GM21390 (cell line): ENCODE measurements at regions not wholly inside any gene's neighbourhood (a gene's known extent, or its start where the extent isn't known, plus 50 kb on each side); places are given as distances from the start of the nearest gene placed in this dataset.
A peak's percentile ranks its signal among the peaks of the same experiment; 100 is the strongest.
"Not testable (repeated sequence)": the region's sequence is repeated elsewhere in the genome, so short reads cannot be mapped to it uniquely, and the experiment has no call there.

Source experiments
- ATAC-seq: cut with Tn5 transposase; IDR thresholded peaks from one replicate; pipeline ENCODE4 v1.9.1; 2021; ENCODE audit not compliant: unreplicated experiment

DNA sequence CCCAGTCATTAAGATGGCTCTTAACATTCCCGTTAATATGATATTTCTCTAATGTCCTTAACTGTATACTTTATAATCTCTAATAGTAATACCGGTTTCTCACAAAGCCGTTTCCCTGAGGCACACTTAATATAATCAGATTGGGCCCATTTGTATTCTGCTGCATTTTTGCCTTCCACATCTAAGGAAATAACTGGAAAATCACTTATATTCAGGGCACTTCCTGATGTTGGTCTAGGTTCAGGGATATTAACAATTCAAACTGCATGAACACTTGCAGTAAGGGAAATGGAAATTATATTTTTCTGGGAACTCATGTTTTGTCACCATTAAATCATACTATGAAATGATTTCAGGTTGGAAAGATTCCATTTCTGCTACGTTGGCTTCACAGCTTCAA, 119.8 kb downstream of the TPR start:
- no peak for ATAC-seq

DNA sequence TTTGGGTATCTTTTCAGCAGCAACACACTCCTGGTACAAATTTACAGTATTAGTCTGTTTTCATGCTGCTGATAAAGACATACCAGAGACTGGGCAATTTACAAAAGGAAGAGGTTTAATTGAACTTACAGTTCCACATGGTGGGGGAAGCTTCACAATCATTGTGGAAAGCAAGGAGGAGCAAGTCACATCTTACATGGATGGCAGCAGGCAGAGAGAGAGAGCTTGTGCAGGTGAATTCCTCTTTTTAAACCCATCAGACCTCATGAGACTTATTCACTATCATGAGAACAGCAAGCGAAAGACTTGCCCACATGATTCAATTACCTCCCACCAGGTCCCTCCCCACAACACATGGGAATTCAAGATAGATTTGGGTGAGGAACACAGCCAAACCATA, 124.5 kb downstream of the TPR start:
- ATAC-seq, result no peak

GRCh38 chr1:186248608-186249007, 126.4 kb downstream of the TPR start:
- not testable (repeated sequence) for ATAC-seq

DNA sequence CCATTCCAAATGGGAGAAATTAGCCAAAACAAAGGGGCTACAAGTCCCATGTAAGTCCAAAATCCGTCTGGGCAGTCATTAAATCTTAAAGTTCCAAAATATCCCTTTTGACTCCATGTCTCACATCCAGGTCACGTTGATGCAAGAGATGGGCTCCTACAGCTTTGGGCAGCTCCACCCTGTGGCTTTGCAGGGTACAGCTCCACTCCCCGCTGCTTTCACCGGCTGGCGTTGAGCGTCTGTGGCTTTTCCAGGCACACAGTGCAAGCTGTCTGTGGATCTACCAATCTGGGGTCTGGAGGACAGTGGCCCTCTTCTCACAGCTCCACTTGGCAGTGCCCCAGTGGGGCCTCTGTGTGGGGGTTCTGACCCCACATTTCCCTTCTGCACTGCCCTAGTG, 130.2 kb downstream of the TPR start:
- peak; percentile 49 for ATAC-seq
